ENCODE measurements at regions not wholly inside any gene's neighbourhood (a gene's known extent, or its start where the extent isn't known, plus 50 kb on each side); places are given as distances from the start of the nearest gene placed in this dataset.

GRCh38 chr2:18055290-18055689 lies 176.8 kb downstream of the KCNS3 start:
- TF ChIP-seq, protein P1, sequence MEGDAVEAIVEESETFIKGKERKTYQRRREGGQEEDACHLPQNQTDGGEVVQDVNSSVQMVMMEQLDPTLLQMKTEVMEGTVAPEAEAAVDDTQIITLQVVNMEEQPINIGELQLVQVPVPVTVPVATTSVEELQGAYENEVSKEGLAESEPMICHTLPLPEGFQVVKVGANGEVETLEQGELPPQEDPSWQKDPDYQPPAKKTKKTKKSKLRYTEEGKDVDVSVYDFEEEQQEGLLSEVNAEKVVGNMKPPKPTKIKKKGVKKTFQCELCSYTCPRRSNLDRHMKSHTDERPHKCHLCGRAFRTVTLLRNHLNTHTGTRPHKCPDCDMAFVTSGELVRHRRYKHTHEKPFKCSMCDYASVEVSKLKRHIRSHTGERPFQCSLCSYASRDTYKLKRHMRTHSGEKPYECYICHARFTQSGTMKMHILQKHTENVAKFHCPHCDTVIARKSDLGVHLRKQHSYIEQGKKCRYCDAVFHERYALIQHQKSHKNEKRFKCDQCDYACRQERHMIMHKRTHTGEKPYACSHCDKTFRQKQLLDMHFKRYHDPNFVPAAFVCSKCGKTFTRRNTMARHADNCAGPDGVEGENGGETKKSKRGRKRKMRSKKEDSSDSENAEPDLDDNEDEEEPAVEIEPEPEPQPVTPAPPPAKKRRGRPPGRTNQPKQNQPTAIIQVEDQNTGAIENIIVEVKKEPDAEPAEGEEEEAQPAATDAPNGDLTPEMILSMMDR (IDR thresholded peaks at IDR 0.05; ENCODE audit: insufficient read depth, low read length, poor library complexity, severe bottlenecking) = no peak
- TF ChIP-seq EZH2phosphoT487 (conservative IDR thresholded peaks at IDR 0.05; ENCODE audit: low read length) = no peak
